ENCODE measurements at regions not wholly inside any gene's neighbourhood (a gene's known extent, or its start where the extent isn't known, plus 50 kb on each side); places are given as distances from the start of the nearest gene placed in this dataset.

GRCh38 chr13:54184576-54184975, 1156.0 kb downstream of the OLFM4 start:
- Histone ChIP-seq H3K9me3 (ENCODE audit: control insufficient read depth, insufficient read depth, low read length) (peaks cover 10% of the 10 kb centered on the region), H3K27me3 (ENCODE audit: control insufficient read depth, insufficient read depth, low read length) (no peaks in the 10 kb centered on the region), H3K27ac (ENCODE audit: low read depth, low read length) (no peak overlapping the region), H3K4me3 (ENCODE audit: low read depth, low read length) (no peak overlapping the region)
- no peak for DNase-seq (ENCODE audit: low read depth, low spot score)
- no peak for TF ChIP-seq CTCF (IDR thresholded peaks at IDR 0.05; ENCODE audit: low read depth, low read length)
- ChIA-PET POLR2A (no interaction called here), CTCF (no interaction called here)

GRCh38 chr13:54185101-54185500, 1156.5 kb downstream of the OLFM4 start:
- no peak for DNase-seq (ENCODE audit: low read depth, low spot score)
- TF ChIP-seq CTCF (IDR thresholded peaks at IDR 0.05; ENCODE audit: low read depth, low read length) = no peak
- Histone ChIP-seq H3K27me3 (ENCODE audit: control insufficient read depth, insufficient read depth, low read length) (no peaks in the 10 kb centered on the region), H3K9me3 (ENCODE audit: control insufficient read depth, insufficient read depth, low read length) (peaks cover 10% of the 10 kb centered on the region), H3K4me3 (ENCODE audit: low read depth, low read length) (no peak overlapping the region), H3K27ac (ENCODE audit: low read depth, low read length) (no peak overlapping the region)
- ChIA-PET CTCF (no interaction called here), POLR2A (no interaction called here)

- POLR2A ChIA-PET = no interaction called here
These were observed 1157.2 kb downstream of the OLFM4 start for GRCh38 chr13:54185785-54186184.

GRCh38 chr13:54187461-54187860, 1158.8 kb downstream of the OLFM4 start:
- no peak overlapping the region for H3K4me3 ChIP-seq (ENCODE audit: low read depth, low read length)
- no peak for DNase-seq (ENCODE audit: low read depth, low spot score)
- TF ChIP-seq CTCF (IDR thresholded peaks at IDR 0.05; ENCODE audit: low read depth, low read length) = no peak
- no peak overlapping the region for H3K27ac ChIP-seq (ENCODE audit: low read depth, low read length)
- no peaks in the 10 kb centered on the region for H3K27me3 ChIP-seq (ENCODE audit: control insufficient read depth, insufficient read depth, low read length)
- ChIA-PET CTCF (interaction anchor here (0.7 kb wide), 1 partner anchor 120 kb away, joined by 5 read pairs; no protein-coding TSS in a partner anchor), POLR2A (no interaction called here)
- H3K9me3 ChIP-seq (ENCODE audit: control insufficient read depth, insufficient read depth, low read length) = peaks cover 7% of the 10 kb centered on the region; the same call in 1 of the 2 replicates

More at GRCh38 chr13:54185785-54186184, 1157.2 kb downstream of the OLFM4 start:
- no peak for TF ChIP-seq CTCF (IDR thresholded peaks at IDR 0.05; ENCODE audit: low read depth, low read length)
- DNase-seq (ENCODE audit: low read depth, low spot score) = no peak
- peaks cover 10% of the 10 kb centered on the region for H3K9me3 ChIP-seq (ENCODE audit: control insufficient read depth, insufficient read depth, low read length)
- CTCF ChIA-PET = no interaction called here
- no peaks in the 10 kb centered on the region for H3K27me3 ChIP-seq (ENCODE audit: control insufficient read depth, insufficient read depth, low read length)
- no peak overlapping the region for H3K4me3 ChIP-seq (ENCODE audit: low read depth, low read length)
- no peak overlapping the region for H3K27ac ChIP-seq (ENCODE audit: low read depth, low read length)

- no peak for TF ChIP-seq CTCF (IDR thresholded peaks at IDR 0.05; ENCODE audit: low read depth, low read length)
- no peak overlapping the region for H3K4me3 ChIP-seq (ENCODE audit: low read depth, low read length)
- H3K27me3 ChIP-seq (ENCODE audit: control insufficient read depth, insufficient read depth, low read length) = no peaks in the 10 kb centered on the region
- no peak overlapping the region for H3K27ac ChIP-seq (ENCODE audit: low read depth, low read length)
- no peak for DNase-seq (ENCODE audit: low read depth, low spot score)
- POLR2A ChIA-PET = no interaction called here
- H3K9me3 ChIP-seq (ENCODE audit: control insufficient read depth, insufficient read depth, low read length) = 0 out of 2 replicates have a peak, but pooled peaks cover 2% of the 10 kb centered on the region
- CTCF ChIA-PET = no interaction called here
These were observed 1165.8 kb downstream of the OLFM4 start for GRCh38 chr13:54194233-54195024.

Data from AG04450 (cell line).